IMR-90 (cell line): ENCODE measurements at regions not wholly inside any gene's neighbourhood (a gene's known extent, or its start where the extent isn't known, plus 50 kb on each side); places are given as distances from the start of the nearest gene placed in this dataset.

Experiments used
- CTCF ChIP-seq: conservative IDR thresholded peaks from 2 replicates; pipeline ENCODE4 v1.5.1; 2012; ENCODE audit warnings: mild to moderate bottlenecking, low read depth, low read length, improper control_type of control experiment
- ELK1 ChIP-seq: fragments of 150-350 bp; IDR thresholded peaks from 2 replicates; pipeline ENCODE4 v1.6.1; 2016; ENCODE audit warnings: low read depth, mild to moderate bottlenecking, low read length, moderate library complexity, borderline replicate concordance
- MAFK ChIP-seq: IDR thresholded peaks from 2 replicates; pipeline ENCODE4 v1.6.1; 2012; ENCODE audit warnings: low read depth, low read length, improper control_type of control experiment
- POLR2A ChIP-seq: IDR thresholded peaks from 2 replicates; pipeline ENCODE4 v1.6.1; 2012; ENCODE audit warnings: mild to moderate bottlenecking, low read depth, low read length
- RAD21 ChIP-seq: IDR thresholded peaks from 2 replicates; pipeline ENCODE4 v1.6.1; 2012; ENCODE audit warnings: low read length, improper control_type of control experiment
- RCOR1 ChIP-seq: IDR thresholded peaks from 2 replicates; pipeline ENCODE4 v1.6.1; 2012; ENCODE audit warnings: mild to moderate bottlenecking, low read length, improper control_type of control experiment; ENCODE audit not compliant: insufficient replicate concordance

GRCh38 chr5:144032375-144032774 is 138.1 kb downstream of the YIPF5 start:
- no peak for TF ChIP-seq CTCF
- TF ChIP-seq POLR2A, result no peak
- no peak for TF ChIP-seq RAD21
- no peak for TF ChIP-seq ELK1
- no peak for TF ChIP-seq MAFK
- TF ChIP-seq RCOR1, result no peak
